Activated CD8-positive, alpha-beta memory T cell treated with anti-CD3 and anti-CD28 coated beads, Interleukin-2, amount 10 ng/mL, durations not matched to agents 7 days and 5 days (primary cell): ENCODE measurements at regions not wholly inside any gene's neighbourhood (a gene's known extent, or its start where the extent isn't known, plus 50 kb on each side); places are given as distances from the start of the nearest gene placed in this dataset.

ENCODE experiments used
- ATAC-seq: fragments of 150-1000 bp; cut with Tn5 transposase; one replicate; pipeline ENCODE4 v1.10.0; 2021; ENCODE audit warnings: moderate library complexity
- CTCF ChIA-PET: fragments of 350-600 bp; sonication (Branson Sonifier 250); formaldehyde crosslinking; loops from one replicate; lab custom pipeline; 2021; ENCODE audit warnings: antibody characterized with exemption; lab: Charles Lee
- DNase-seq: peaks from one replicate; pipeline ENCODE4 v3.0.0-alpha.2; 2020
- H3K27ac Mint-ChIP-seq: one replicate; pipeline ENCODE4 v1.8.0; 2021; ENCODE audit warnings: mild to moderate bottlenecking, mixed read lengths
- H3K27me3 Mint-ChIP-seq: one replicate; pipeline ENCODE4 v1.8.0; 2021; ENCODE audit warnings: mixed read lengths
- H3K36me3 Mint-ChIP-seq: one replicate; pipeline ENCODE4 v1.8.0; 2021; ENCODE audit warnings: mild to moderate bottlenecking, mixed read lengths
- H3K4me1 Mint-ChIP-seq: one replicate; pipeline ENCODE4 v1.8.0; 2021; ENCODE audit warnings: mixed read lengths
- H3K4me3 Mint-ChIP-seq: one replicate; pipeline ENCODE4 v1.8.0; 2021; ENCODE audit warnings: mild to moderate bottlenecking, moderate library complexity, mixed read lengths
- H3K9me3 Mint-ChIP-seq: one replicate; pipeline ENCODE4 v1.8.0; 2022; ENCODE audit warnings: low read depth, mixed read lengths

- no peaks in the 10 kb centered on the region for H3K9me3 Mint-ChIP-seq
- H3K4me1 Mint-ChIP-seq = peaks cover 36% of the 10 kb centered on the region
- no peak overlapping the region for H3K4me3 Mint-ChIP-seq
- CTCF ChIA-PET = no interaction called here
- no peak overlapping the region for H3K27ac Mint-ChIP-seq
- no peak for DNase-seq
- peaks cover 1% of the 10 kb centered on the region for H3K36me3 Mint-ChIP-seq
- peaks cover 26% of the 10 kb centered on the region for H3K27me3 Mint-ChIP-seq
- ATAC-seq = no peak
Observed at GRCh38 chr2:60309941-60310660, 243.4 kb downstream of the BCL11A start.

- H3K9me3 Mint-ChIP-seq = no peaks in the 10 kb centered on the region
- H3K36me3 Mint-ChIP-seq = peaks cover 1% of the 10 kb centered on the region
- peaks cover 20% of the 10 kb centered on the region for H3K27me3 Mint-ChIP-seq
- no peak overlapping the region for H3K4me3 Mint-ChIP-seq
- ATAC-seq = no peak
- CTCF ChIA-PET = no interaction called here
- DNase-seq = no peak
- H3K27ac Mint-ChIP-seq = no peak overlapping the region
- peaks cover 30% of the 10 kb centered on the region for H3K4me1 Mint-ChIP-seq
Observed at GRCh38 chr2:60309336-60309735, 244.1 kb downstream of the BCL11A start.

GRCh38 chr2:60306267-60306861 is 247.1 kb downstream of the BCL11A start:
- Mint-ChIP-seq H3K4me1 (peaks cover 6% of the 10 kb centered on the region), H3K27ac (no peak overlapping the region), H3K4me3 (no peak overlapping the region), H3K9me3 (no peaks in the 10 kb centered on the region), H3K36me3 (no peaks in the 10 kb centered on the region), H3K27me3 (peaks cover 20% of the 10 kb centered on the region)
- no peak for DNase-seq
- no peak for ATAC-seq
- CTCF ChIA-PET = no interaction called here

GRCh38 chr2:60303680-60304079 is 249.8 kb downstream of the BCL11A start:
- no peaks in the 10 kb centered on the region for H3K9me3 Mint-ChIP-seq
- CTCF ChIA-PET = no interaction called here
- no peak for DNase-seq
- H3K27me3 Mint-ChIP-seq = peaks cover 18% of the 10 kb centered on the region
- no peak for ATAC-seq
- H3K27ac Mint-ChIP-seq = no peak overlapping the region
- H3K36me3 Mint-ChIP-seq = no peaks in the 10 kb centered on the region
- H3K4me3 Mint-ChIP-seq = no peak overlapping the region
- no peaks in the 10 kb centered on the region for H3K4me1 Mint-ChIP-seq

- no peak overlapping the region for H3K4me3 Mint-ChIP-seq
- H3K27me3 Mint-ChIP-seq = peaks cover 15% of the 10 kb centered on the region
- DNase-seq = no peak
- no peaks in the 10 kb centered on the region for H3K36me3 Mint-ChIP-seq
- ATAC-seq = no peak
- H3K27ac Mint-ChIP-seq = no peak overlapping the region
- H3K4me1 Mint-ChIP-seq = no peaks in the 10 kb centered on the region
- H3K9me3 Mint-ChIP-seq = no peaks in the 10 kb centered on the region
- CTCF ChIA-PET = interaction anchor here (1.2 kb wide), 1 partner anchor 39 kb away, joined by 3 read pairs; no protein-coding TSS in a partner anchor
Observed at GRCh38 chr2:60302377-60303126, 250.9 kb downstream of the BCL11A start.

- Mint-ChIP-seq H3K4me1 (no peaks in the 10 kb centered on the region), H3K9me3 (no peaks in the 10 kb centered on the region), H3K27ac (no peak overlapping the region), H3K36me3 (no peaks in the 10 kb centered on the region), H3K27me3 (peaks cover 9% of the 10 kb centered on the region), H3K4me3 (no peak overlapping the region)
- DNase-seq (no peak), ATAC-seq (no peak)
- CTCF ChIA-PET = interaction anchor here (1.2 kb wide), 1 partner anchor 38 kb away, joined by 3 read pairs; no protein-coding TSS in a partner anchor
Observed at GRCh38 chr2:60301726-60302125, 251.7 kb downstream of the BCL11A start.

GRCh38 chr2:60299179-60299578 is 254.3 kb downstream of the BCL11A start:
- no peak overlapping the region for H3K27ac Mint-ChIP-seq
- DNase-seq = no peak
- no peak for ATAC-seq
- no peaks in the 10 kb centered on the region for H3K4me1 Mint-ChIP-seq
- no peak overlapping the region for H3K4me3 Mint-ChIP-seq
- no peaks in the 10 kb centered on the region for H3K27me3 Mint-ChIP-seq
- CTCF ChIA-PET = no interaction called here
- H3K9me3 Mint-ChIP-seq = no peaks in the 10 kb centered on the region
- H3K36me3 Mint-ChIP-seq = no peaks in the 10 kb centered on the region

- CTCF ChIA-PET = no interaction called here
- DNase-seq = no peak
- Mint-ChIP-seq H3K36me3 (no peaks in the 10 kb centered on the region), H3K27me3 (no peaks in the 10 kb centered on the region), H3K9me3 (no peaks in the 10 kb centered on the region), H3K4me1 (no peaks in the 10 kb centered on the region), H3K27ac (no peak overlapping the region), H3K4me3 (no peak overlapping the region)
- ATAC-seq = no peak
Observed at GRCh38 chr2:60298006-60298696, 255.3 kb downstream of the BCL11A start.

GRCh38 chr2:60297296-60298005 is 256.0 kb downstream of the BCL11A start:
- Mint-ChIP-seq H3K9me3 (no peaks in the 10 kb centered on the region), H3K36me3 (no peaks in the 10 kb centered on the region), H3K27me3 (no peaks in the 10 kb centered on the region), H3K4me1 (no peaks in the 10 kb centered on the region), H3K27ac (no peak overlapping the region), H3K4me3 (no peak overlapping the region)
- CTCF ChIA-PET = no interaction called here
- DNase-seq (no peak), ATAC-seq (no peak)

- no peaks in the 10 kb centered on the region for H3K36me3 Mint-ChIP-seq
- ATAC-seq (no peak), DNase-seq (no peak)
- no peaks in the 10 kb centered on the region for H3K4me1 Mint-ChIP-seq
- H3K27ac Mint-ChIP-seq = no peak overlapping the region
- CTCF ChIA-PET = no interaction called here
- no peaks in the 10 kb centered on the region for H3K27me3 Mint-ChIP-seq
- no peaks in the 10 kb centered on the region for H3K9me3 Mint-ChIP-seq
- no peak overlapping the region for H3K4me3 Mint-ChIP-seq
Observed at GRCh38 chr2:60296219-60296955, 257.1 kb downstream of the BCL11A start.

- DNase-seq = no peak
- ATAC-seq = no peak
- Mint-ChIP-seq H3K27ac (no peak overlapping the region), H3K9me3 (no peaks in the 10 kb centered on the region), H3K36me3 (no peaks in the 10 kb centered on the region), H3K4me1 (no peaks in the 10 kb centered on the region), H3K27me3 (no peaks in the 10 kb centered on the region), H3K4me3 (no peak overlapping the region)
- CTCF ChIA-PET = no interaction called here
Observed at GRCh38 chr2:60295636-60295962, 257.9 kb downstream of the BCL11A start.

GRCh38 chr2:60294901-60295635 is 258.4 kb downstream of the BCL11A start:
- CTCF ChIA-PET = no interaction called here

More at GRCh38 chr2:60294901-60295635, 258.4 kb downstream of the BCL11A start:
- H3K27ac Mint-ChIP-seq = no peak overlapping the region
- H3K27me3 Mint-ChIP-seq = no peaks in the 10 kb centered on the region
- ATAC-seq (no peak), DNase-seq (no peak)
- no peaks in the 10 kb centered on the region for H3K36me3 Mint-ChIP-seq
- no peaks in the 10 kb centered on the region for H3K4me1 Mint-ChIP-seq
- H3K9me3 Mint-ChIP-seq = no peaks in the 10 kb centered on the region
- H3K4me3 Mint-ChIP-seq = no peak overlapping the region
